ENCODE measurements at regions not wholly inside any gene's neighbourhood (a gene's known extent, or its start where the extent isn't known, plus 50 kb on each side); places are given as distances from the start of the nearest gene placed in this dataset.

DNA sequence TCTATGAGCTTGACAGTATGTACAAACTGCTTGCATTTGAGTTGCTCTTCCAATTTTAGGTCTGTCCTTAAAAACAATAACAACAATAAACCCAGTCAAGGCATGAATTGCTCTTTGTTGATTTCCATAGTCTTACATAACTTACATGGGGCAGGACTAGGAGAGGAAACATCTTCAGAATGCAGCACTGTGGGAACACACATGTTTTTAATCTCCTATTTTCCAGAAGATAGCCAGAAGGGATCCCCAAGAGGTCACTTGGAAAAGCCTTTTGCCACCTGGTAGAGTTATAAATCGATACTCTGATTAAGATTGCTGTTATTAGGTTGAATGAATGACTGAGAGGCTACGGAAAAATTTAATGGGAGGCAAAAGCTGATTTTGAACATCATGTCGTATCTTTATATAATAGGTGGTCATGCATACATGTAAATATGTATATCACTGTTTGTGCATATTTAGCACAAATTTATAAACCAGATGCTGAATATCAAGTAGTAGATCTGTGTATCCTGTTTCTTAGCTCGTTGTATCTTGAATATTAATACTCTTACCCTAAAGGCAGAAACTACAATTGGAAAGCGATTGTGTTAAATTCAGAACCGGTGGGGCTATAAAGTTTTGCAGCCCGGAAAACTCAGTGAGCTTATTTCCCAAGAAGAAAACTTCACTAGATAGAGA is 479.4 kb upstream of the TCF4 start:
- H2BK5ac ChIP-seq (ENCODE audit: insufficient read length, low read length): no peak overlapping the region
- no peak overlapping the region for H3K27ac Mint-ChIP-seq
- TF ChIP-seq, protein P1, sequence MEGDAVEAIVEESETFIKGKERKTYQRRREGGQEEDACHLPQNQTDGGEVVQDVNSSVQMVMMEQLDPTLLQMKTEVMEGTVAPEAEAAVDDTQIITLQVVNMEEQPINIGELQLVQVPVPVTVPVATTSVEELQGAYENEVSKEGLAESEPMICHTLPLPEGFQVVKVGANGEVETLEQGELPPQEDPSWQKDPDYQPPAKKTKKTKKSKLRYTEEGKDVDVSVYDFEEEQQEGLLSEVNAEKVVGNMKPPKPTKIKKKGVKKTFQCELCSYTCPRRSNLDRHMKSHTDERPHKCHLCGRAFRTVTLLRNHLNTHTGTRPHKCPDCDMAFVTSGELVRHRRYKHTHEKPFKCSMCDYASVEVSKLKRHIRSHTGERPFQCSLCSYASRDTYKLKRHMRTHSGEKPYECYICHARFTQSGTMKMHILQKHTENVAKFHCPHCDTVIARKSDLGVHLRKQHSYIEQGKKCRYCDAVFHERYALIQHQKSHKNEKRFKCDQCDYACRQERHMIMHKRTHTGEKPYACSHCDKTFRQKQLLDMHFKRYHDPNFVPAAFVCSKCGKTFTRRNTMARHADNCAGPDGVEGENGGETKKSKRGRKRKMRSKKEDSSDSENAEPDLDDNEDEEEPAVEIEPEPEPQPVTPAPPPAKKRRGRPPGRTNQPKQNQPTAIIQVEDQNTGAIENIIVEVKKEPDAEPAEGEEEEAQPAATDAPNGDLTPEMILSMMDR (conservative IDR thresholded peaks at IDR 0.05): no peak
- H3K4me2 ChIP-seq (ENCODE audit: insufficient read depth, insufficient read length, low read length): no peak overlapping the region
- peaks cover 19 to 21% of the 10 kb centered on the region in 2 experiments for H3K4me1 Mint-ChIP-seq
- no peak overlapping the region for H3K27ac ChIP-seq (ENCODE audit: insufficient read length, low read depth, low read length)
- no peaks in the 10 kb centered on the region for H3K9me3 ChIP-seq (ENCODE audit: control insufficient read depth, low read depth, low read length)
- H4K8ac ChIP-seq (replicated peaks; ENCODE audit: insufficient read length, low read depth, low read length): no peak overlapping the region
- H2BK20ac ChIP-seq (ENCODE audit: low read depth, low read length, poor library complexity, severe bottlenecking): no peak overlapping the region
- no peak overlapping the region for H3K23ac ChIP-seq (ENCODE audit: insufficient read length, low read depth, low read length)
- H3K79me1 ChIP-seq (ENCODE audit: insufficient read depth, low read depth, low read length, poor library complexity, severe bottlenecking): no peaks in the 10 kb centered on the region
- no peaks in the 10 kb centered on the region for H3K79me2 ChIP-seq (ENCODE audit: insufficient read depth, low read length)
- H2BK120ac ChIP-seq (ENCODE audit: low read depth, low read length, poor library complexity, severe bottlenecking): no peak overlapping the region
- no peaks in the 10 kb centered on the region for H3K27me3 Mint-ChIP-seq (ENCODE audit: low read depth)
- no peaks in the 10 kb centered on the region for H3K27me3 ChIP-seq (ENCODE audit: insufficient read depth, low read length)
- no peak overlapping the region for H3K4ac ChIP-seq (ENCODE audit: low read depth, low read length)
- no peak overlapping the region for H3K14ac ChIP-seq (ENCODE audit: insufficient read depth, low read length)
- H3K36me3 Mint-ChIP-seq (ENCODE audit: insufficient read depth in 1 of 3, low read depth in 3 of 3): peaks cover 0 to 3% (median 0%) of the 10 kb centered on the region in 3 experiments; a peak in 2 of 7 replicates
- H2BK15ac ChIP-seq (ENCODE audit: low read depth, low read length): no peak overlapping the region
- no peak overlapping the region for H3K9ac ChIP-seq (ENCODE audit: extremely low read depth, insufficient read length, low read length)
- DNase-seq: no peak
- no peak overlapping the region for H4K5ac ChIP-seq (ENCODE audit: insufficient read length, low read depth, low read length)
- H4K20me1 ChIP-seq (ENCODE audit: control insufficient read depth, insufficient read depth, insufficient read length): no peaks in the 10 kb centered on the region
- H3T11ph ChIP-seq (ENCODE audit: low read length): no peak overlapping the region
- no peak overlapping the region for H2AK5ac ChIP-seq (ENCODE audit: insufficient read length, low read length)
- H3K23me2 ChIP-seq (ENCODE audit: insufficient read length, low read depth, low read length, poor library complexity, severe bottlenecking): no peaks in the 10 kb centered on the region
- no peak overlapping the region for H4K91ac ChIP-seq (ENCODE audit: insufficient read length, low read depth, low read length)
- H3K18ac ChIP-seq (ENCODE audit: insufficient read length, low read depth, low read length): no peak overlapping the region
- no CpG with 5 or more reads among the region's 7 CpGs for WGBS (ENCODE audit: extremely low coverage, insufficient read length, low lambda C conversion rate)
- H3K9me3 Mint-ChIP-seq: peaks cover 0 to 5% of the 10 kb centered on the region in 2 experiments; a peak in 2 of 5 replicates
- peaks cover 3% of the 10 kb centered on the region; the same call in 1 of the 2 replicates for H3K4me1 ChIP-seq (ENCODE audit: insufficient read depth, low read length)
- no peak overlapping the region for H2AFZ ChIP-seq (ENCODE audit: low read length)
- no peak overlapping the region for H3K4me3 Mint-ChIP-seq
- no peak overlapping the region for H2BK12ac ChIP-seq (ENCODE audit: insufficient read length, low read depth, low read length)
- no peak overlapping the region for H3K56ac ChIP-seq (ENCODE audit: insufficient read length, low read depth, low read length)
